Activated T-helper 1 cell treated with anti-CD3 and anti-CD28 coated beads, Interleukin-12 subunit alpha, Interleukin-12 subunit beta, Interleukin-2, Interleukin-4 antibody, amounts not matched to agents 30 ng/mL and 10 ng/mL and 1 ng/mL, durations not matched to agents 14 hours and 24 hours and 36 hours (primary cell): ENCODE measurements at regions not wholly inside any gene's neighbourhood (a gene's known extent, or its start where the extent isn't known, plus 50 kb on each side); places are given as distances from the start of the nearest gene placed in this dataset.

Experiments
- DNase-seq: peaks from one replicate; pipeline ENCODE4 v3.0.0; 2021; ENCODE audit warnings: low spot score
- H3K27ac Mint-ChIP-seq: one replicate; pipeline ENCODE4 v1.8.0; 2021; ENCODE audit warnings: mild to moderate bottlenecking, mixed read lengths
- H3K27me3 Mint-ChIP-seq: one replicate; pipeline ENCODE4 v1.8.0; 2022; ENCODE audit warnings: mild to moderate bottlenecking, moderate library complexity, mixed read lengths; ENCODE audit not compliant: insufficient read depth
- H3K36me3 Mint-ChIP-seq: one replicate; pipeline ENCODE4 v1.8.0; 2021; ENCODE audit warnings: low read depth, mixed read lengths
- H3K4me1 Mint-ChIP-seq: one replicate; pipeline ENCODE4 v1.8.0; 2021; ENCODE audit warnings: low read depth, mixed read lengths
- H3K4me3 Mint-ChIP-seq: one replicate; pipeline ENCODE4 v1.8.0; 2021; ENCODE audit warnings: mild to moderate bottlenecking, moderate library complexity, mixed read lengths
- H3K9me3 Mint-ChIP-seq: one replicate; pipeline ENCODE4 v1.8.0; 2021; ENCODE audit warnings: mixed read lengths
- intact Hi-C: fragments of 100-400 bp; cut with micrococcal nuclease; formaldehyde crosslinking; loops from one replicate; pipeline ENCODE4 v1.15.1; 2024

GRCh38 chr17:69810326-69810965 lies 264.6 kb upstream of the KCNJ16 start:
- H3K36me3 Mint-ChIP-seq = no peaks in the 10 kb centered on the region
- intact Hi-C loops = no loop called here
- H3K4me1 Mint-ChIP-seq = no peaks in the 10 kb centered on the region
- H3K27ac Mint-ChIP-seq = no peak overlapping the region
- H3K27me3 Mint-ChIP-seq = peaks cover 2% of the 10 kb centered on the region
- H3K4me3 Mint-ChIP-seq = no peak overlapping the region
- no peaks in the 10 kb centered on the region for H3K9me3 Mint-ChIP-seq
- no peak for DNase-seq

GRCh38 chr17:69812240-69812837 lies 262.7 kb upstream of the KCNJ16 start:
- no peak for DNase-seq
- Mint-ChIP-seq H3K27ac (no peak overlapping the region), H3K4me3 (no peak overlapping the region), H3K36me3 (no peaks in the 10 kb centered on the region), H3K9me3 (no peaks in the 10 kb centered on the region), H3K27me3 (peaks cover 2% of the 10 kb centered on the region), H3K4me1 (no peaks in the 10 kb centered on the region)
- intact Hi-C loops = no loop called here

- Mint-ChIP-seq H3K9me3 (no peaks in the 10 kb centered on the region), H3K4me1 (no peaks in the 10 kb centered on the region), H3K27me3 (peaks cover 2% of the 10 kb centered on the region), H3K4me3 (no peak overlapping the region), H3K36me3 (no peaks in the 10 kb centered on the region), H3K27ac (no peak overlapping the region)
- no peak for DNase-seq
- intact Hi-C loops = no loop called here
Measured at GRCh38 chr17:69814031-69814430, 261.0 kb upstream of the KCNJ16 start.

- Mint-ChIP-seq H3K9me3 (peaks cover 1% of the 10 kb centered on the region), H3K4me3 (no peak overlapping the region), H3K27me3 (peaks cover 2% of the 10 kb centered on the region), H3K4me1 (no peaks in the 10 kb centered on the region), H3K36me3 (no peaks in the 10 kb centered on the region), H3K27ac (no peak overlapping the region)
- intact Hi-C loops = no loop called here
- no peak for DNase-seq
Measured at GRCh38 chr17:69815406-69815805, 259.6 kb upstream of the KCNJ16 start.

GRCh38 chr17:69818467-69818866 lies 256.6 kb upstream of the KCNJ16 start:
- intact Hi-C loops = no loop called here
- Mint-ChIP-seq H3K36me3 (no peaks in the 10 kb centered on the region), H3K4me1 (no peaks in the 10 kb centered on the region), H3K4me3 (no peak overlapping the region), H3K9me3 (peaks cover 3% of the 10 kb centered on the region), H3K27me3 (no peaks in the 10 kb centered on the region), H3K27ac (no peak overlapping the region)
- DNase-seq = no peak

GRCh38 chr17:69819316-69820087 lies 255.5 kb upstream of the KCNJ16 start:
- no peak overlapping the region for H3K27ac Mint-ChIP-seq
- H3K36me3 Mint-ChIP-seq = no peaks in the 10 kb centered on the region
- H3K4me1 Mint-ChIP-seq = no peaks in the 10 kb centered on the region
- peaks cover 11% of the 10 kb centered on the region for H3K9me3 Mint-ChIP-seq
- no peak for DNase-seq
- no peak overlapping the region for H3K4me3 Mint-ChIP-seq
- no peaks in the 10 kb centered on the region for H3K27me3 Mint-ChIP-seq
- intact Hi-C loops = no loop called here

GRCh38 chr17:69820876-69821473 lies 254.1 kb upstream of the KCNJ16 start:
- H3K36me3 Mint-ChIP-seq = no peaks in the 10 kb centered on the region
- no peaks in the 10 kb centered on the region for H3K27me3 Mint-ChIP-seq
- intact Hi-C loops = no loop called here
- no peak overlapping the region for H3K27ac Mint-ChIP-seq
- DNase-seq = no peak
- peaks cover 11% of the 10 kb centered on the region for H3K9me3 Mint-ChIP-seq
- no peak overlapping the region for H3K4me3 Mint-ChIP-seq
- no peaks in the 10 kb centered on the region for H3K4me1 Mint-ChIP-seq

- H3K4me3 Mint-ChIP-seq = no peak overlapping the region
- no peaks in the 10 kb centered on the region for H3K4me1 Mint-ChIP-seq
- H3K27me3 Mint-ChIP-seq = peaks cover 2% of the 10 kb centered on the region
- no peaks in the 10 kb centered on the region for H3K36me3 Mint-ChIP-seq
- intact Hi-C loops = no loop called here
- H3K9me3 Mint-ChIP-seq = peaks cover 14% of the 10 kb centered on the region
- no peak overlapping the region for H3K27ac Mint-ChIP-seq
- no peak for DNase-seq
Measured at GRCh38 chr17:69822314-69822875, 252.6 kb upstream of the KCNJ16 start.

- H3K27me3 Mint-ChIP-seq = peaks cover 2% of the 10 kb centered on the region
- H3K36me3 Mint-ChIP-seq = no peaks in the 10 kb centered on the region
- no peak overlapping the region for H3K27ac Mint-ChIP-seq
- intact Hi-C loops = no loop called here
- H3K4me1 Mint-ChIP-seq = no peaks in the 10 kb centered on the region
- no peak for DNase-seq
- H3K9me3 Mint-ChIP-seq = peaks cover 11% of the 10 kb centered on the region
- no peak overlapping the region for H3K4me3 Mint-ChIP-seq
Measured at GRCh38 chr17:69828087-69828486, 246.9 kb upstream of the KCNJ16 start.

GRCh38 chr17:69834494-69834893 lies 240.5 kb upstream of the KCNJ16 start:
- intact Hi-C loops = no loop called here
- Mint-ChIP-seq H3K27ac (no peak overlapping the region), H3K27me3 (no peaks in the 10 kb centered on the region), H3K4me3 (no peak overlapping the region), H3K9me3 (peaks cover 7% of the 10 kb centered on the region), H3K36me3 (no peaks in the 10 kb centered on the region), H3K4me1 (no peaks in the 10 kb centered on the region)
- DNase-seq = no peak

- Mint-ChIP-seq H3K4me3 (no peak overlapping the region), H3K9me3 (peaks cover 4% of the 10 kb centered on the region), H3K4me1 (no peaks in the 10 kb centered on the region), H3K27ac (no peak overlapping the region), H3K27me3 (no peaks in the 10 kb centered on the region), H3K36me3 (no peaks in the 10 kb centered on the region)
- intact Hi-C loops = no loop called here
- no peak for DNase-seq
Measured at GRCh38 chr17:69851736-69852135, 223.3 kb upstream of the KCNJ16 start.

- Mint-ChIP-seq H3K27me3 (no peaks in the 10 kb centered on the region), H3K4me1 (no peaks in the 10 kb centered on the region), H3K4me3 (no peak overlapping the region), H3K9me3 (peaks cover 10% of the 10 kb centered on the region), H3K36me3 (peaks cover 1% of the 10 kb centered on the region), H3K27ac (no peak overlapping the region)
- intact Hi-C loops = no loop called here
- DNase-seq = no peak
Measured at GRCh38 chr17:69853541-69854224, 221.3 kb upstream of the KCNJ16 start.
